ENCODE measurements at regions not wholly inside any gene's neighbourhood (a gene's known extent, or its start where the extent isn't known, plus 50 kb on each side); places are given as distances from the start of the nearest gene placed in this dataset.
A peak's percentile ranks its signal among the peaks of the same experiment; 100 is the strongest.

DNA sequence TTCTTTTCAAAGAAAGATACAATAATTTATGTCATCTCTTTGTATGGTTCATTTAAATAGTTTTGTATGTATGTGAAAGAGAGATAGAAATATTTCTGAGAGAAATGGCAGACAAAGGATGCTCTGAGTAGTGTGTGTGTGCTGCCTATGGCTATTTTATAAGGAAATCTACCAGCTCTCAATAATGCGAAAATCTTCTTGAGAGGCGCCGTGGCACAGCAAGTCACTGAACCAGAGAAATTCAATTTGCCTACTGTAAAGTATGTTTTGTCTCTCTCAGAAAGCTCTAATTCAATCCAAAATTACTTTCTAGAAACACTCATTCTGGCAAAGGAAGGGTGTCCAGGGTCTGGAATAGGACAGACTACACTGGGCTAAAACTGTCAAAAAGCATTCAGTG is 1981.1 kb downstream of the EFNA5 start:
- no peak for TF ChIP-seq CTCF (IDR thresholded peaks at IDR 0.05; ENCODE audit: low read depth, low read length, missing control alignments)

DNA sequence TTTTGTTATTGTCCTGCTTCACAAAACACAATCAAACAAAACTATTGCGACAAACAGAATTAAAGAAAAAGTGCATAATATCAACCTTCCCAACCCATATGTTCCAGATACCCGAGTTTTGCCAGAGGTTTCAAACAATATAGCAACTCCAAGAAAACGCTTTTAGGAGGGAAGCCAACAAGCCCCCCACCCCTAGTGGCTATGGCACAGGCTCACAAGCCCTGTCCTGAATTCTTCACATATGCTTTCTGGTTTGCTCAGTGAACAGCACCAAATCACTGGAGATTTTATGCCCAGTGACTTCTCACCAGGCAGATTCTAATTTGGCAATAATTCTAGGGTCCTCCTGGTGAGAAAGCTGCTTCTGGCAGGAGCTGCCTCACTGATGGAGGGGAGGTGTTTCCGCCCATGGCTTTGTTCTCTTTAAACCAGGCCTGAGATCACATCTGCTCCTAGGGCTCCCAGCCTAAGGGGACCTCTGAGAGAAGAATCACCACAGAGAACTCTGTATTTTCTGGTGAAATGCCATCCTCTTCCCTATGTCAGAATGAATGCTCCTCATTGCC is 1982.4 kb downstream of the EFNA5 start:
- TF ChIP-seq CTCF (IDR thresholded peaks at IDR 0.05; ENCODE audit: low read depth, low read length, missing control alignments) = no peak
- H3K4me3 ChIP-seq (ENCODE audit: low read depth, low read length) = no peak overlapping the region
- no peak for DNase-seq (ENCODE audit: low read depth)
- in situ Hi-C loops (cut with HindIII; ENCODE audit: low sequenced_read_pairs) = no loop called here

More for the DNA sequence above, 1981.1 kb downstream of the EFNA5 start:
- no peak overlapping the region for H3K4me3 ChIP-seq (ENCODE audit: low read depth, low read length)
- in situ Hi-C loops (cut with HindIII; ENCODE audit: low sequenced_read_pairs) = no loop called here
- no peak for DNase-seq (ENCODE audit: low read depth)

- no peak for TF ChIP-seq CTCF (IDR thresholded peaks at IDR 0.05; ENCODE audit: low read depth, low read length, missing control alignments)
- no peak for DNase-seq (ENCODE audit: low read depth)
- in situ Hi-C loops (cut with HindIII; ENCODE audit: low sequenced_read_pairs) = no loop called here
- H3K4me3 ChIP-seq (ENCODE audit: low read depth, low read length) = no peak overlapping the region
These were observed 1983.2 kb downstream of the EFNA5 start for GRCh38 chr5:105687493-105687892.

GRCh38 chr5:105685884-105686283 is 1984.9 kb downstream of the EFNA5 start:
- in situ Hi-C loops (cut with HindIII; ENCODE audit: low sequenced_read_pairs) = no loop called here
- TF ChIP-seq CTCF (IDR thresholded peaks at IDR 0.05; ENCODE audit: low read depth, low read length, missing control alignments) = no peak
- no peak for DNase-seq (ENCODE audit: low read depth)
- no peak overlapping the region for H3K4me3 ChIP-seq (ENCODE audit: low read depth, low read length)

DNA sequence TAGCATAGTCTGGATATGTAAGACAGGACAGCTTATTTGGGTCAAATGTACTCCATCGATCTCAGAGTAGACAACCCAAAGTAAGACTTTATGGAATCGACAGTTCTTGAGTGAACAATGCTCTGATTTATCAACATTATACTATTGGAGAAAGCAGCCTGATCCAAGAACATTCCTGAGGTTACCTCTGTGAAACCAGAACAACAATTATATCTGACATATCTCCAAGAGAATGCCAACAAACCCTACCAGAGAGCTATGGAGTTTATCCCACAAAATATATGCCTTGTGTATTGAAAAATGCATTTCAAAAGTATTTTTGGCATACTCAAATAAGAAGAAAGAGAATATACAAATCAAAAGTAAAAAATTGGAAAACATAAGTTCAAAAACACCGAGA is 1985.9 kb downstream of the EFNA5 start:
- in situ Hi-C loops (cut with HindIII; ENCODE audit: low sequenced_read_pairs) = no loop called here
- H3K4me3 ChIP-seq (ENCODE audit: low read depth, low read length) = no peak overlapping the region
- peak; percentile 50 for DNase-seq (ENCODE audit: low read depth)
- no peak for TF ChIP-seq CTCF (IDR thresholded peaks at IDR 0.05; ENCODE audit: low read depth, low read length, missing control alignments)

DNA sequence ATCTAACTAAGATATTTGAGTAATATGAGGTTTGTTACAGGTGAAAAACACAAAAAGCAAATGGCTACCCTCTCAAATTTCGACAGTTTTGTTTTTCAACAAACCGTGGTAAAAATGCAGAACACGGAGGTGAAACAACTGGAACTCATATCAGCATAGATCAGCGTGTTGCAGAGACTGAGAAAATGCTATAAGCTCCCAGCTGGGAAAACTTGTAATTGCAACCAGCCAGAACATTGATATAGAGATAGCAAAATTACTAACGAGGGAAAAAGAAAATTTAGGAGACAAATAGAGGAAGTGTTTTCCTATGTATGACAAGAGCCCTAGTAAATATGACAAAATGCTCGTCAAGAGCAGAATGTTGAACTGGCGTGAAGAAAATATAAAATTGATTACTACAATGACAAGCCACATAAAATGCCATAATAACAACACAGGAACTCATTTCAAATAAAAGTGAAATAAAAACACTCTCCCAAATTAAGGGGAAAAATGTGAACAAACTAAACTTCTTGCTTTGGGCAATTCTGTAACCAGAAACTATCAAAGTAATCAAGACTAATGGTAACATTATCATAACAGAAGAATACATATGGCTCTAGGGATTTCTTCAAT is 1989.8 kb downstream of the EFNA5 start:
- in situ Hi-C loops (cut with HindIII; ENCODE audit: low sequenced_read_pairs) = no loop called here
- DNase-seq (ENCODE audit: low read depth) = no peak
- TF ChIP-seq CTCF (IDR thresholded peaks at IDR 0.05; ENCODE audit: low read depth, low read length, missing control alignments) = no peak
- no peak overlapping the region for H3K4me3 ChIP-seq (ENCODE audit: low read depth, low read length)
